PC-3 (cell line): ENCODE measurements at regions not wholly inside any gene's neighbourhood (a gene's known extent, or its start where the extent isn't known, plus 50 kb on each side); places are given as distances from the start of the nearest gene placed in this dataset.
"Not testable (repeated sequence)": the region's sequence is repeated elsewhere in the genome, so short reads cannot be mapped to it uniquely, and the experiment has no call there.

Source experiments
- ATAC-seq: fragments of 200-7000 bp; cut with Tn5 transposase; 2 replicates; pipeline ENCODE4 v1.9.1; 2020; ENCODE audit warnings: mild to moderate bottlenecking, moderate library complexity
- BruUV-seq: library from RNA; stranded (reverse); fragments of 400-500 nt; replicated peaks from 2 replicates; lab custom pipeline; 2021; lab: Mats Ljungman, UMichigan
- CTCF ChIA-PET: fragments of 300-600 bp; sonication (Branson Sonifier 250); formaldehyde crosslinking; loops from one replicate; lab custom pipeline; 2022; ENCODE audit warnings: antibody characterized with exemption; lab: Charles Lee
- POLR2A ChIA-PET: fragments of 300-600 bp; sonication (Branson Sonifier 250); formaldehyde crosslinking; loops from one replicate; lab custom pipeline; 2022; ENCODE audit warnings: antibody characterized with exemption; ENCODE audit not compliant: unreplicated experiment; lab: Charles Lee
- DNase-seq: peaks from one replicate; pipeline ENCODE4 v3.0.0-alpha.2; 2015
- H2AFZ ChIP-seq: fragments of 300-600 bp; sonication (generic); 2 replicates; pipeline ENCODE4 v1.6.0; 2016; ENCODE audit warnings: antibody characterized with exemption, low read length
- H3F3A ChIP-seq: fragments of 300-600 bp; sonication (generic); one replicate; pipeline ENCODE4 v1.6.0; 2017; ENCODE audit warnings: antibody characterized with exemption, low read length, control low read depth, mild to moderate bottlenecking; ENCODE audit not compliant: unreplicated experiment
- H3K27ac ChIP-seq: fragments of 300-600 bp; sonication (generic); 2 replicates; pipeline ENCODE4 v1.5.1; 2016; ENCODE audit warnings: mild to moderate bottlenecking, low read length
- H3K27me3 ChIP-seq: fragments of 300-600 bp; sonication (generic); 2 replicates; pipeline ENCODE4 v1.6.1; 2016; ENCODE audit warnings: low read length, mixed read lengths
- H3K36me3 ChIP-seq: fragments of 300-600 bp; sonication (generic); 2 replicates; pipeline ENCODE4 v1.6.1; 2016; ENCODE audit warnings: low read depth, mixed run types, low read length, mixed read lengths
- H3K4me1 ChIP-seq: fragments of 300-600 bp; sonication (generic); 2 replicates; pipeline ENCODE4 v1.5.1; 2016; ENCODE audit warnings: low read length; ENCODE audit not compliant: insufficient read depth
- H3K4me2 ChIP-seq: fragments of 300-600 bp; sonication (generic); 2 replicates; pipeline ENCODE4 v1.6.0; 2016; ENCODE audit warnings: low read length
- H3K4me3 ChIP-seq: fragments of 300-600 bp; sonication (generic); 2 replicates; pipeline ENCODE4 v1.5.1; 2016; ENCODE audit warnings: mild to moderate bottlenecking, low read length, mixed read lengths
- H3K79me2 ChIP-seq: fragments of 300-600 bp; sonication (generic); 2 replicates; pipeline ENCODE4 v1.6.1; 2017; ENCODE audit warnings: low read length, mixed read lengths
- H3K9ac ChIP-seq: fragments of 300-600 bp; sonication (generic); 2 replicates; pipeline ENCODE4 v1.6.0; 2016; ENCODE audit warnings: mild to moderate bottlenecking, low read length
- H3K9me2 ChIP-seq: fragments of 300-600 bp; sonication (generic); replicated peaks from 2 replicates; pipeline ENCODE4 v1.6.1; 2016; ENCODE audit warnings: mixed run types, low read length, mixed read lengths
- H3K9me3 ChIP-seq: fragments of 300-600 bp; sonication (generic); 2 replicates; pipeline ENCODE4 v1.6.1; 2016; ENCODE audit warnings: low read length, mixed read lengths
- H4K20me1 ChIP-seq: fragments of 300-600 bp; sonication (generic); 2 replicates; pipeline ENCODE4 v1.6.1; 2016; ENCODE audit warnings: low read length, mixed read lengths
- CTCF ChIP-seq: fragments of 300-600 bp; sonication (generic); conservative IDR thresholded peaks from 2 replicates; pipeline ENCODE4 v1.5.1; 2017; ENCODE audit warnings: antibody characterized with exemption, low read depth, mild to moderate bottlenecking, low read length
- EZH2 ChIP-seq: fragments of 300-600 bp; sonication (generic); IDR thresholded peaks from one replicate; pipeline ENCODE4 v1.6.1; 2017; ENCODE audit warnings: antibody characterized with exemption, mild to moderate bottlenecking, low read length; ENCODE audit not compliant: unreplicated experiment
- EZH2phosphoT487 ChIP-seq: fragments of 300-600 bp; sonication (generic); IDR thresholded peaks from 2 replicates; pipeline ENCODE4 v1.6.1; 2018; ENCODE audit warnings: mild to moderate bottlenecking, antibody characterized with exemption, low read length, borderline replicate concordance
- intact Hi-C: fragments of 100-400 bp; cut with micrococcal nuclease; formaldehyde crosslinking; loops from 2 replicates; pipeline ENCODE4 v1.9.0; 2023

DNA sequence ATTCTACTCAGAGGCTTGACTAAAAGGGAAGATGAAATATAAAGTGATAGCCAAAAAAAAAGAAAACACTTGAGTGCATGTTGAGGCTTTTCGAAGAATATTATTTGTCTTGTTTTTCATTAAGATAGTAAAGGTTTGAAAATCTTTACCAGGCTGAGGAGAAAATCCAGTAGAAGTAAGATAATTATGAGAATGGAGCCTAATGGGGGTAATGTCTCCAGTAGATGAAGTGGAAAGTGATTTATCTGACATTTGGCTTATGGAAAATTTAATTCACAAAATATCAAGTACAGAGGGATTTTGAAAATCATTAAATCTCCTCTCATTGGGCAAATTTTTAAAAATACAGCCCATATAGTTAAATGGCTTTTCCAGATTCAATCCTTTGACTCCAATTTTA, 274.9 kb downstream of the SPRY2 start:
- Histone ChIP-seq H3K4me3 (no peak overlapping the region), H3K9ac (no peak overlapping the region), H3K9me2 (no peaks in the 10 kb centered on the region), H3K4me2 (no peak overlapping the region), H3K36me3 (no peaks in the 10 kb centered on the region), H3K9me3 (no peaks in the 10 kb centered on the region), H3K79me2 (no peaks in the 10 kb centered on the region), H2AFZ (no peak overlapping the region), H3F3A (no peaks in the 10 kb centered on the region), H3K4me1 (no peaks in the 10 kb centered on the region), H3K27me3 (no peaks in the 10 kb centered on the region), H4K20me1 (no peaks in the 10 kb centered on the region), H3K27ac (no peak overlapping the region)
- CTCF ChIA-PET, result no interaction called here
- DNase-seq, result no peak
- no peak for TF ChIP-seq EZH2
- TF ChIP-seq EZH2phosphoT487, result no peak
- no peak for TF ChIP-seq CTCF
- POLR2A ChIA-PET, result no interaction called here
- no TSS peak for BruUV-seq
- intact Hi-C loops, result no loop called here
- no peak for ATAC-seq

- DNase-seq, H3K79me2 ChIP-seq, POLR2A ChIA-PET, ATAC-seq, H3K27ac ChIP-seq, CTCF ChIA-PET, H3F3A ChIP-seq, H3K9me2 ChIP-seq, intact Hi-C loops, H3K4me1 ChIP-seq, H2AFZ ChIP-seq, H4K20me1 ChIP-seq, H3K36me3 ChIP-seq, BruUV-seq, H3K4me3 ChIP-seq, H3K4me2 ChIP-seq, H3K9ac ChIP-seq, H3K9me3 ChIP-seq, H3K27me3 ChIP-seq: not testable (repeated sequence)
Observed at GRCh38 chr13:80062416-80062815, 278.5 kb downstream of the SPRY2 start.

- H3K4me3 ChIP-seq, result no peak overlapping the region
- intact Hi-C loops, result no loop called here
- no peaks in the 10 kb centered on the region for H3F3A ChIP-seq
- H3K27me3 ChIP-seq, result no peaks in the 10 kb centered on the region
- no peak overlapping the region for H3K4me2 ChIP-seq
- no peaks in the 10 kb centered on the region for H3K4me1 ChIP-seq
- no peak for ATAC-seq
- BruUV-seq, result no TSS peak
- no peak overlapping the region for H2AFZ ChIP-seq
- ChIA-PET POLR2A (no interaction called here), CTCF (no interaction called here)
- H3K9me3 ChIP-seq, result no peaks in the 10 kb centered on the region
- TF ChIP-seq EZH2phosphoT487, result no peak
- TF ChIP-seq CTCF, result no peak
- TF ChIP-seq EZH2, result no peak
- no peak overlapping the region for H3K27ac ChIP-seq
- no peaks in the 10 kb centered on the region for H4K20me1 ChIP-seq
- H3K36me3 ChIP-seq, result no peaks in the 10 kb centered on the region
- H3K9me2 ChIP-seq, result no peaks in the 10 kb centered on the region
- H3K9ac ChIP-seq, result no peak overlapping the region
- DNase-seq, result no peak
- no peaks in the 10 kb centered on the region for H3K79me2 ChIP-seq
Observed at GRCh38 chr13:80059789-80060188, 281.1 kb downstream of the SPRY2 start.
